ENCODE measurements at regions not wholly inside any gene's neighbourhood (a gene's known extent, or its start where the extent isn't known, plus 50 kb on each side); places are given as distances from the start of the nearest gene placed in this dataset.

- ChIA-PET POLR2A (no interaction called here), CTCF (no interaction called here)
- intact Hi-C loops (cut with micrococcal nuclease; ENCODE audit: unreplicated experiment) (no loop called here), in situ Hi-C loops (cut with HindIII; ENCODE audit: low pct_unique_long_range_greater_than_20kb, low sequenced_read_pairs) (no loop called here)
- Histone ChIP-seq H3K4me1 (ENCODE audit: control insufficient read depth, insufficient read depth, low read length) (no peaks in the 10 kb centered on the region), H3K4me3 (ENCODE audit: low read depth in 2 of 2, low read length in 2 of 2) (no peak overlapping the region), H3K27me3 (ENCODE audit: control insufficient read depth, insufficient read depth, low read length) (no peaks in the 10 kb centered on the region), H3K36me3 (ENCODE audit: control insufficient read depth, insufficient read depth, low read length) (no peaks in the 10 kb centered on the region), H3K9me3 (ENCODE audit: control insufficient read depth, insufficient read depth, low read depth, low read length) (no peaks in the 10 kb centered on the region), H3K27ac (ENCODE audit: low read length) (no peak overlapping the region)
- DNase-seq (ENCODE audit: low read depth, low spot score) (no peak), ATAC-seq (no peak; the same call in 1 of the 2 replicates)
- BruUV-seq (replicated peaks), result no TSS peak
- TF ChIP-seq REST (IDR thresholded peaks at IDR 0.05; ENCODE audit: insufficient read depth in 1 of 2, low read depth in 2 of 2, low read length in 1 of 2), result no peak
- no peak for TF ChIP-seq TCF7L2 (IDR thresholded peaks at IDR 0.05; ENCODE audit: low read depth, low read length)
- TF ChIP-seq, protein P1, sequence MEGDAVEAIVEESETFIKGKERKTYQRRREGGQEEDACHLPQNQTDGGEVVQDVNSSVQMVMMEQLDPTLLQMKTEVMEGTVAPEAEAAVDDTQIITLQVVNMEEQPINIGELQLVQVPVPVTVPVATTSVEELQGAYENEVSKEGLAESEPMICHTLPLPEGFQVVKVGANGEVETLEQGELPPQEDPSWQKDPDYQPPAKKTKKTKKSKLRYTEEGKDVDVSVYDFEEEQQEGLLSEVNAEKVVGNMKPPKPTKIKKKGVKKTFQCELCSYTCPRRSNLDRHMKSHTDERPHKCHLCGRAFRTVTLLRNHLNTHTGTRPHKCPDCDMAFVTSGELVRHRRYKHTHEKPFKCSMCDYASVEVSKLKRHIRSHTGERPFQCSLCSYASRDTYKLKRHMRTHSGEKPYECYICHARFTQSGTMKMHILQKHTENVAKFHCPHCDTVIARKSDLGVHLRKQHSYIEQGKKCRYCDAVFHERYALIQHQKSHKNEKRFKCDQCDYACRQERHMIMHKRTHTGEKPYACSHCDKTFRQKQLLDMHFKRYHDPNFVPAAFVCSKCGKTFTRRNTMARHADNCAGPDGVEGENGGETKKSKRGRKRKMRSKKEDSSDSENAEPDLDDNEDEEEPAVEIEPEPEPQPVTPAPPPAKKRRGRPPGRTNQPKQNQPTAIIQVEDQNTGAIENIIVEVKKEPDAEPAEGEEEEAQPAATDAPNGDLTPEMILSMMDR (IDR thresholded peaks at IDR 0.05), result no peak
- no peak for TF ChIP-seq SIN3A (IDR thresholded peaks at IDR 0.05; ENCODE audit: borderline replicate concordance, insufficient read depth, low read depth, low read length)
- no peak for TF ChIP-seq POLR2AphosphoS5 (IDR thresholded peaks at IDR 0.05; ENCODE audit: low read depth, low read length)
Observed at GRCh38 chr6:44530209-44530909, 142.9 kb downstream of the CDC5L start.

GRCh38 chr6:44530910-44531234 lies 143.4 kb downstream of the CDC5L start:
- no peaks in the 10 kb centered on the region for H3K4me1 ChIP-seq (ENCODE audit: control insufficient read depth, insufficient read depth, low read length)
- no peaks in the 10 kb centered on the region for H3K9me3 ChIP-seq (ENCODE audit: control insufficient read depth, insufficient read depth, low read depth, low read length)
- H3K27me3 ChIP-seq (ENCODE audit: control insufficient read depth, insufficient read depth, low read length), result no peaks in the 10 kb centered on the region
- ATAC-seq, result no peak; the same call in 1 of the 2 replicates
- DNase-seq (ENCODE audit: low read depth, low spot score), result no peak
- H3K36me3 ChIP-seq (ENCODE audit: control insufficient read depth, insufficient read depth, low read length), result no peaks in the 10 kb centered on the region
- H3K27ac ChIP-seq (ENCODE audit: low read length), result no peak overlapping the region
- BruUV-seq (replicated peaks), result no TSS peak
- intact Hi-C loops (cut with micrococcal nuclease; ENCODE audit: unreplicated experiment), result no loop called here
- POLR2A ChIA-PET, result no interaction called here
- H3K4me3 ChIP-seq (ENCODE audit: low read depth in 2 of 2, low read length in 2 of 2), result no peak overlapping the region
- no peak for TF ChIP-seq SIN3A (IDR thresholded peaks at IDR 0.05; ENCODE audit: borderline replicate concordance, insufficient read depth, low read depth, low read length)
- TF ChIP-seq, protein P1 (IDR thresholded peaks at IDR 0.05), result no peak
- CTCF ChIA-PET, result no interaction called here
- in situ Hi-C loops (cut with HindIII; ENCODE audit: low pct_unique_long_range_greater_than_20kb, low sequenced_read_pairs), result no loop called here
